PC-3 (cell line): ENCODE measurements at regions not wholly inside any gene's neighbourhood (a gene's known extent, or its start where the extent isn't known, plus 50 kb on each side); places are given as distances from the start of the nearest gene placed in this dataset.
A peak's percentile ranks its signal among the peaks of the same experiment; 100 is the strongest.

Source experiments
- ATAC-seq: fragments of 200-7000 bp; cut with Tn5 transposase; 2 replicates; pipeline ENCODE4 v1.9.1; 2020; ENCODE audit warnings: mild to moderate bottlenecking, moderate library complexity
- BruUV-seq: library from RNA; stranded (reverse); fragments of 400-500 nt; replicated peaks from 2 replicates; lab custom pipeline; 2021; lab: Mats Ljungman, UMichigan
- CTCF ChIA-PET: fragments of 300-600 bp; sonication (Branson Sonifier 250); formaldehyde crosslinking; loops from one replicate; lab custom pipeline; 2022; ENCODE audit warnings: antibody characterized with exemption; lab: Charles Lee
- POLR2A ChIA-PET: fragments of 300-600 bp; sonication (Branson Sonifier 250); formaldehyde crosslinking; loops from one replicate; lab custom pipeline; 2022; ENCODE audit warnings: antibody characterized with exemption; ENCODE audit not compliant: unreplicated experiment; lab: Charles Lee
- DNase-seq: peaks from one replicate; pipeline ENCODE4 v3.0.0-alpha.2; 2015
- H2AFZ ChIP-seq: fragments of 300-600 bp; sonication (generic); 2 replicates; pipeline ENCODE4 v1.6.0; 2016; ENCODE audit warnings: antibody characterized with exemption, low read length
- H3F3A ChIP-seq: fragments of 300-600 bp; sonication (generic); one replicate; pipeline ENCODE4 v1.6.0; 2017; ENCODE audit warnings: antibody characterized with exemption, low read length, control low read depth, mild to moderate bottlenecking; ENCODE audit not compliant: unreplicated experiment
- H3K27ac ChIP-seq: fragments of 300-600 bp; sonication (generic); 2 replicates; pipeline ENCODE4 v1.5.1; 2016; ENCODE audit warnings: mild to moderate bottlenecking, low read length
- H3K27me3 ChIP-seq: fragments of 300-600 bp; sonication (generic); 2 replicates; pipeline ENCODE4 v1.6.1; 2016; ENCODE audit warnings: low read length, mixed read lengths
- H3K36me3 ChIP-seq: fragments of 300-600 bp; sonication (generic); 2 replicates; pipeline ENCODE4 v1.6.1; 2016; ENCODE audit warnings: low read depth, mixed run types, low read length, mixed read lengths
- H3K4me1 ChIP-seq: fragments of 300-600 bp; sonication (generic); 2 replicates; pipeline ENCODE4 v1.5.1; 2016; ENCODE audit warnings: low read length; ENCODE audit not compliant: insufficient read depth
- H3K4me2 ChIP-seq: fragments of 300-600 bp; sonication (generic); 2 replicates; pipeline ENCODE4 v1.6.0; 2016; ENCODE audit warnings: low read length
- H3K4me3 ChIP-seq: fragments of 300-600 bp; sonication (generic); 2 replicates; pipeline ENCODE4 v1.5.1; 2016; ENCODE audit warnings: mild to moderate bottlenecking, low read length, mixed read lengths
- H3K79me2 ChIP-seq: fragments of 300-600 bp; sonication (generic); 2 replicates; pipeline ENCODE4 v1.6.1; 2017; ENCODE audit warnings: low read length, mixed read lengths
- H3K9ac ChIP-seq: fragments of 300-600 bp; sonication (generic); 2 replicates; pipeline ENCODE4 v1.6.0; 2016; ENCODE audit warnings: mild to moderate bottlenecking, low read length
- H3K9me2 ChIP-seq: fragments of 300-600 bp; sonication (generic); replicated peaks from 2 replicates; pipeline ENCODE4 v1.6.1; 2016; ENCODE audit warnings: mixed run types, low read length, mixed read lengths
- H3K9me3 ChIP-seq: fragments of 300-600 bp; sonication (generic); 2 replicates; pipeline ENCODE4 v1.6.1; 2016; ENCODE audit warnings: low read length, mixed read lengths
- H4K20me1 ChIP-seq: fragments of 300-600 bp; sonication (generic); 2 replicates; pipeline ENCODE4 v1.6.1; 2016; ENCODE audit warnings: low read length, mixed read lengths
- EZH2 ChIP-seq: fragments of 300-600 bp; sonication (generic); IDR thresholded peaks from one replicate; pipeline ENCODE4 v1.6.1; 2017; ENCODE audit warnings: antibody characterized with exemption, mild to moderate bottlenecking, low read length; ENCODE audit not compliant: unreplicated experiment
- EZH2phosphoT487 ChIP-seq: fragments of 300-600 bp; sonication (generic); IDR thresholded peaks from 2 replicates; pipeline ENCODE4 v1.6.1; 2018; ENCODE audit warnings: mild to moderate bottlenecking, antibody characterized with exemption, low read length, borderline replicate concordance
- intact Hi-C: fragments of 100-400 bp; cut with micrococcal nuclease; formaldehyde crosslinking; loops from 2 replicates; pipeline ENCODE4 v1.9.0; 2023
- TF ChIP-seq, protein P1 (sequence below): fragments of 300-600 bp; sonication (generic); conservative IDR thresholded peaks from 2 replicates; pipeline ENCODE4 v1.5.1; 2017; ENCODE audit warnings: antibody characterized with exemption, low read depth, mild to moderate bottlenecking, low read length

DNA sequence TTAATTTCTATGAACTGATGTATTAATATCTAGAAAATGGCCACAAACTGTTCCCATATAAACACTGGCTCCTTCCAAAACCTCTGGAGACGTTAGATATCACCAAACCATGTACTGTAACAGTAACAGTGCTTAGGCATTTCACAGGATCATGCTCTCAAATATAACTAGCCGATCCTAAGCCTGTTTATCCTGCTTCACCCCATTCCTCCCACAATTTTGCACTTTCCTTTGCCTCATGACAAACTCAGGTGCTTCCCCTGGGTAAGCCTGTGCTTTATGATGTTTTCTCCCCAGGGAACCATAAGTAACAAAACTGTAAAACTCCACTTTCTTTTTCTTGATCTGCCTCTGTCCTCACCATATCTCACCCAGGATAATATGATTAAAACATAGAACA lies 452.3 kb downstream of the PLA2G4A start:
- no peak for ATAC-seq
- H2AFZ ChIP-seq, result no peak overlapping the region
- CTCF ChIA-PET, result no interaction called here

DNA sequence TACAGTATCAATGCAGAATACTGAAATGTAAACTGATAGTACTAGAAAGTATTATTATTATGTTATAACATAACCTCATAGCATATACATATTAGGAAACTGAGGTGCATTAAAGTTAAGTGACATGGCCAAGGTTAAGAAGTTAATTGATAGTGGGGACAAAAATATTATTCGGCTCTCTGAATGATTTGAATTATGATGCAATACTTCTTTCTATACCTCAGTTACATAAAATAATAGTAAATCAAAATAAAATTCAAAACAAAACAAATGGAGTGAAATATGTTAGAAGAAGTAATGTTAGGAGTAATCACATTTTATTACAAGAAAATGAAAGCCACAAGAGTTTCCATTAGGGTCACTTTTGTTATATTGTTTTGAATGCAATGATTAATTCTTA lies 455.2 kb downstream of the PLA2G4A start:
- BruUV-seq, result no TSS peak
- no peak for TF ChIP-seq EZH2
- no peak for TF ChIP-seq EZH2phosphoT487
- TF ChIP-seq, protein P1, sequence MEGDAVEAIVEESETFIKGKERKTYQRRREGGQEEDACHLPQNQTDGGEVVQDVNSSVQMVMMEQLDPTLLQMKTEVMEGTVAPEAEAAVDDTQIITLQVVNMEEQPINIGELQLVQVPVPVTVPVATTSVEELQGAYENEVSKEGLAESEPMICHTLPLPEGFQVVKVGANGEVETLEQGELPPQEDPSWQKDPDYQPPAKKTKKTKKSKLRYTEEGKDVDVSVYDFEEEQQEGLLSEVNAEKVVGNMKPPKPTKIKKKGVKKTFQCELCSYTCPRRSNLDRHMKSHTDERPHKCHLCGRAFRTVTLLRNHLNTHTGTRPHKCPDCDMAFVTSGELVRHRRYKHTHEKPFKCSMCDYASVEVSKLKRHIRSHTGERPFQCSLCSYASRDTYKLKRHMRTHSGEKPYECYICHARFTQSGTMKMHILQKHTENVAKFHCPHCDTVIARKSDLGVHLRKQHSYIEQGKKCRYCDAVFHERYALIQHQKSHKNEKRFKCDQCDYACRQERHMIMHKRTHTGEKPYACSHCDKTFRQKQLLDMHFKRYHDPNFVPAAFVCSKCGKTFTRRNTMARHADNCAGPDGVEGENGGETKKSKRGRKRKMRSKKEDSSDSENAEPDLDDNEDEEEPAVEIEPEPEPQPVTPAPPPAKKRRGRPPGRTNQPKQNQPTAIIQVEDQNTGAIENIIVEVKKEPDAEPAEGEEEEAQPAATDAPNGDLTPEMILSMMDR, result no peak
- no peak overlapping the region for H3K9ac ChIP-seq
- POLR2A ChIA-PET, result no interaction called here
- no peaks in the 10 kb centered on the region for H4K20me1 ChIP-seq
- ATAC-seq, result no peak
- intact Hi-C loops, result no loop called here
- H3K9me3 ChIP-seq, result no peaks in the 10 kb centered on the region
- H3K79me2 ChIP-seq, result no peaks in the 10 kb centered on the region
- H3K4me2 ChIP-seq, result no peak overlapping the region
- no peaks in the 10 kb centered on the region for H3K27me3 ChIP-seq
- no peaks in the 10 kb centered on the region for H3F3A ChIP-seq
- no peaks in the 10 kb centered on the region for H3K36me3 ChIP-seq
- no peak for DNase-seq
- no peaks in the 10 kb centered on the region for H3K9me2 ChIP-seq
- no peak overlapping the region for H3K4me3 ChIP-seq
- H3K4me1 ChIP-seq, result peaks cover 7% of the 10 kb centered on the region; the same call in 1 of the 2 replicates
- CTCF ChIA-PET, result no interaction called here
- H3K27ac ChIP-seq, result no peak overlapping the region
- H2AFZ ChIP-seq, result no peak overlapping the region

More for the DNA sequence above, 452.3 kb downstream of the PLA2G4A start:
- Histone ChIP-seq H3K4me3 (no peak overlapping the region), H3K36me3 (no peaks in the 10 kb centered on the region), H4K20me1 (no peaks in the 10 kb centered on the region), H3K9me2 (no peaks in the 10 kb centered on the region), H3K27ac (no peak overlapping the region), H3F3A (no peaks in the 10 kb centered on the region), H3K79me2 (no peaks in the 10 kb centered on the region), H3K4me1 (peaks cover 7% of the 10 kb centered on the region; the same call in 1 of the 2 replicates), H3K9me3 (no peaks in the 10 kb centered on the region), H3K27me3 (no peaks in the 10 kb centered on the region), H3K4me2 (peak overlapping the region; percentile 21; the same call in 1 of the 2 replicates), H3K9ac (no peak overlapping the region)
- POLR2A ChIA-PET, result no interaction called here
- TF ChIP-seq, protein P1, result no peak
- TF ChIP-seq EZH2phosphoT487 (no peak), EZH2 (no peak)
- DNase-seq, result no peak
- BruUV-seq, result no TSS peak
- intact Hi-C loops, result loop anchor here (2.0 kb wide), 1 partner anchor 26 kb away; no protein-coding TSS in a partner anchor

DNA sequence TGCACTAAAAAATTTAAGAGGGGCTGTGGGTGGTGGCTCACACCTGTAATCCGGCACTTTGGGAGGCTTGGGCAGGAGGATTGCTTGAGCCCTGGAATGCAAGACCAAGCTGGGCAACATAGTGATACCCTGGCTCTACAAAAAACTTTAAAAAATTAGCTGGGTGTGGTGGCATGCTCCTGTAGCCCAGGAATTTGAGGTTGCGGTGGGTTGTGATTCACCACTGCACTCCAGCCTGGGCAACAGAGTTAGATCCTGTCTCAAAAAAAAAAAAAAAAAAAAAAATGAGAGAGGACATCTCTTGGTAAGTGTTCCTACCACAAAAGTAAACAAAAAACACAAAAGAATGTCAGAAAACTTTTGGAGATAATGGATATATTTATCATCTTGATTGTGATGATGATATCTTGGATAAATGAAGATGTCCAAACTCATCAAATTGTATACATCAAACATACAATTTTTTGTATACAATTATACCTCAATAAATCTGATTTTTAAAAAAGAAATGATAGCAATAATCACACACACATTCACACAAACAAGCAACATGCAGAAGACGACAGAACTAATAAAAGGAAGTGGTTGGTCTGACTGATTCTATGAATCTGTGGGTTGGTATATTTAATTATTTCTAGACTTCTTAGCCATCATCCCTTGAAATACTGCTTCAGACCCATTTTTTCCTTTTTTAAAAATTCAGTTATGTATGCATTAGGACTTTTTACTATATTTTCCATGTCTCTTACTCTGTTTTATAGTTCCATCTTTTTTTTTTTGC lies 465.9 kb downstream of the PLA2G4A start:
- CTCF ChIA-PET, result no interaction called here
- no peaks in the 10 kb centered on the region for H3K27me3 ChIP-seq
- H3K79me2 ChIP-seq, result no peaks in the 10 kb centered on the region
- no peak overlapping the region for H3K4me3 ChIP-seq
- H4K20me1 ChIP-seq, result no peaks in the 10 kb centered on the region
- ATAC-seq (no peak), DNase-seq (no peak)
- intact Hi-C loops, result no loop called here
- H3K4me2 ChIP-seq, result no peak overlapping the region
- no peak overlapping the region for H2AFZ ChIP-seq
- H3K9ac ChIP-seq, result no peak overlapping the region
- no TSS peak for BruUV-seq
- no peaks in the 10 kb centered on the region for H3K4me1 ChIP-seq
- no peaks in the 10 kb centered on the region for H3F3A ChIP-seq
- POLR2A ChIA-PET, result no interaction called here
- no peak for TF ChIP-seq EZH2phosphoT487
- no peak for TF ChIP-seq EZH2
- TF ChIP-seq, protein P1, result no peak
- no peak overlapping the region for H3K27ac ChIP-seq
- no peaks in the 10 kb centered on the region for H3K36me3 ChIP-seq
- no peaks in the 10 kb centered on the region for H3K9me3 ChIP-seq
- H3K9me2 ChIP-seq, result no peaks in the 10 kb centered on the region
